GM12891 (cell line): ENCODE measurements at regions not wholly inside any gene's neighbourhood (a gene's known extent, or its start where the extent isn't known, plus 50 kb on each side); places are given as distances from the start of the nearest gene placed in this dataset.

Experiments used
- POLR2A ChIP-seq: IDR thresholded peaks from 2 replicates; pipeline ENCODE4 v1.6.1; 2011; ENCODE audit warnings: low read depth, low read length, control low read depth
- POLR2AphosphoS5 ChIP-seq: IDR thresholded peaks from 2 replicates; pipeline ENCODE4 v1.6.1; 2011; ENCODE audit warnings: low read depth, low read length, control low read depth
- SPI1 ChIP-seq: IDR thresholded peaks from 2 replicates; pipeline ENCODE4 v1.6.1; 2011; ENCODE audit warnings: low read depth, low read length, control low read depth

DNA sequence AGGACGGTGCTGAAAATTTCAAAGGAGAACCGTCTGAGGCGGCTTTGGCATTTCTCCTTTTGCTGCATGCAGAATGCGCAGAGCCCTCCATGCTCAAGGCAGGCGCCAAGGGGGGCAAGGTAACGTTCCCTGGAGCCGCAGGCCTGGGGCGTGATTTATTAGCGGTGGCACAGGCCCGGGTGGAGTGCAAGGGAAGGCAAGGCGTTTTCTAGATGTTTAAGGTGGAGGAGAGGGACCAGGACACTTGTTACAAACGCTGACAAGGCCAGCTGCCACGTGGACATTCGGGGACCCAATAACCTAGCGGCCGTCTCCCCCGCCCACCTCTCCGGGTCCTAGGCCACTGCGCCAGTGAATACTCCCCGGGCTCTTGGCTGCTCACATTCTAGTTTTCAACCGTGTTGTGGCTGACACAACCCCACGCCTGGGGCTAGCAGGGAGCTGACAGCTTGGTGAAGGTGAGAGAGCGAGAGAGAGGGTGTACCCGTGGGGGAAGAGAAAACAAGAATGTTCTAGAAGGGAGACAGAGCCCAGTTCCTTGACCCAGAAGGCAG is 250.1 kb downstream of the C16orf95 start:
- TF ChIP-seq POLR2AphosphoS5 (no peak), POLR2A (no peak), SPI1 (no peak)
